ENCODE measurements at regions not wholly inside any gene's neighbourhood (a gene's known extent, or its start where the extent isn't known, plus 50 kb on each side); places are given as distances from the start of the nearest gene placed in this dataset.

- TF ChIP-seq POLR2AphosphoS5 (IDR thresholded peaks at IDR 0.05) = no peak
- TF ChIP-seq CTCF (IDR thresholded peaks at IDR 0.05) = no peak
- TF ChIP-seq POLR2A (IDR thresholded peaks at IDR 0.05) = no peak
Observed at GRCh38 chr1:83011265-83011664, 987.7 kb downstream of the TTLL7 start.
